Endometrium (tissue), 2 donors: ENCODE measurements at regions not wholly inside any gene's neighbourhood (a gene's known extent, or its start where the extent isn't known, plus 50 kb on each side); places are given as distances from the start of the nearest gene placed in this dataset.
"Not testable (repeated sequence)": the region's sequence is repeated elsewhere in the genome, so short reads cannot be mapped to it uniquely, and the experiment has no call there.

Source experiments
- FAIRE-seq: peaks from 2 replicates; lab custom pipeline; 2012; peaks lifted over from hg19 to GRCh38; lab: Jason Lieb, UNC
- donor health status: control.
- donor health status: control.

DNA sequence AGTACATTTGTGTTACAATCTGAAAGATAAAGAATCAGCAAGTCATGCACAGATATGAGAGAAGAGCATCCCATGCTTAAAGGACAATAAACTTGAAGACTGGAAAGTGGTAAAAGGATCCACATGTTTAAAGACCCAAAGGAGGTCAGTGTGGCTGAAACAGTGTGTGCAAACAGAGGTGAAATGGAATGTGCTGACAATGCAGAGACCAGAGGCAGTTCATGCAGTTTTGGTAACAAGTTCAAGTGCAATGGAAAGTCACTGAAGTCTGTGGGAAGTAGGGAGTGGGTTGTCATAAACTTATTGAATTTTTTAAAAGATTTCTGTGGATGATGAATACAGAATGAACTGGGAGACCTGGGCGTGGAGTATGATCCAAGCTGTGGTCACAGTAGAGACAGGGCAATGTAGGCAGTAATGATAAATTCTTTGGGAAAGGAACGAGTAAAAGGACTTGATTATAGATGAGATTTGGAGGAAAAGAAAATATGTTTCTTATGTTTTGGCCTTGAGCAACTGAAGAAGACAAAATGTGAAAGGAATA lies 408.0 kb downstream of the HGF start:
- FAIRE-seq: peak; percentile 74

DNA sequence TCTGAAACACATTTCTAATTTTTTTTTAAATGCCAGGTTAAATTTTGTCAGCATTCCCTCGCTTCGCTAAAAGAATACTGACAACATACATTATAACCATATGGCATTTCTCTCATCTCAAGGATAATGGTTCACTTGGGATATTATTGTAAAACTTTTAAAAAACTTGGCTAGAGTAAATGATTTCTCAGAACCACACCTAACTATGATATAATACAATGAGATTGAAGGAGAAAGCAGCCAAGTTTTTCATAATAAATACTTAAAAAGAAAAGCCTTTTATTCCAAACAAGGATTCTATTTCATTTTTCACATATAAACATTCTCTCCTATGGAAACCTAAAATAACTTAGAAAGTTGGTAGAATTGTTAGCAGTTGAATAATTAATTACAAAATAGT lies 413.9 kb downstream of the HGF start:
- no peak for FAIRE-seq

DNA sequence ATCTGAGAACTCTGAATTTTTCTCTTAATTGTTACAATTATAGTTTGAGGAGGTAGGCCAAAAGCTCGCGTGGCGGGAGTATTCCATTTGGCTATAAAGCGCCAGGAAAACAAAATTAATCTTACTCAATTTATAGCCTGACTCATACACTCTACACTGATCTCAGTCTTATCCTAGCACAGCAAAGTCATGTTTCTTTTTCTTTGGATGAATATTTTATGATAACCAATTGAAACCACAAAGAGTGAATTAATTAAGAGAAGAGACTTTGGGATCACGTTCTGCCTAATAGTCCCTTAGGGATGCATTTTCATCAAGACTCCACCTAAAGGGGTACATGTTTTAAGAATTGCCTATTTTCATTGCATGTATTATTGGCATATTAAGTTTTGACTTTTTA lies 420.8 kb downstream of the HGF start:
- peak; percentile 76 for FAIRE-seq

DNA sequence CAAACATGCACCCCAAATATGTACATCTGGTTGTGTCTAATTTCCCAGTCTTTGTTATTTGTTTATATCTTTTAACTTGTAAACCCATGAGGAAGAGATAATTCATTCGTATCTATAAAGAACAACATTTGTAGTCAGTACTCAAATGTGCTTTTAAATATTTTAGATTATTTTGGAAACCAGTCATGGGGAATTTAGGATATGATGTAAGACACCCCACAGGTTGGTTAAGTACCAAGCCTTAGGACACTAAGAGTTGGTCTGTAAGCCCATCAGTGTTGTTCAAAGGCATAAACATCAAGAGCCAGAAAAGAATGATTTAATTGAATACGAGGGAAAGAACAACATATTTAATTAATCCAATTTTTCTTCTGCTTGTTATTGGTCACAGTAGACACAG lies 421.1 kb upstream of the SEMA3C start:
- peak; percentile 92 for FAIRE-seq

DNA sequence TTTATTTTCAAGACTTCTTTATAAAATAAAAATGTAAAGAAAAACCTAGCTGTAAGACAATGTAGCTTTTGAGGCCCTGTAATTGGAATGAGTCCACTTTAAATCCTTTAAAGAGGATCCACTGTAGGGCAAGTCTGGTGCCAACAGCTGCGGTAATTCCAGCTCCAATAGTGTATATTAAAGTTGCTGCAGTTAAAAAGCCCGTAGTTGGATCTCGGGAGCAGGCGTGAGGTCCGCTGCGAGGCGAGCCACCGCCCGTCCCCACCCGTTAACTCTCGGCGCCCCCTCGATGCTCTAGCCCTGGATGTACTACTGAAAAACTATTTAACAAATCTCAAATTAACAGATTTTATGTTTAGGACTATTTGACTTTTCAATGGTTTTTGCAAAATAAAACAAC lies 414.7 kb upstream of the SEMA3C start:
- FAIRE-seq: no peak

DNA sequence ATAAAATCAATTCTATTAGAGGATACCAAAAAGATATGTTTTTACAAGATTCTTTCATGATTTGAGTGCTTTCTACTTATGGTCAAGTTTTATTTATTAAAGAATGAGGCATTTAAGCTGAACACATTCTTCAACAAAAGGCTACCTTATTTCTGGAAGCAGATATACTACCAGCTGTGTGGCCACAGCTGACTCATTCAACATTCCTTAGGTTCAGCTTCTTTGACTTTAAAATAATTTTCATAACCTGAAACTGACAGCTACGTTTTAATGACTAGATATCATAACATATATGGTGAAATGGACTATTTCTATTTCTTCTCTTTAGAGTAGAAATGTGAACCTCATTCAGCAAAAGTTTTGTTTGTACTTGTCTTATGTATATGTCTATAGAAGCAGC lies 414.2 kb upstream of the SEMA3C start:
- no peak for FAIRE-seq

DNA sequence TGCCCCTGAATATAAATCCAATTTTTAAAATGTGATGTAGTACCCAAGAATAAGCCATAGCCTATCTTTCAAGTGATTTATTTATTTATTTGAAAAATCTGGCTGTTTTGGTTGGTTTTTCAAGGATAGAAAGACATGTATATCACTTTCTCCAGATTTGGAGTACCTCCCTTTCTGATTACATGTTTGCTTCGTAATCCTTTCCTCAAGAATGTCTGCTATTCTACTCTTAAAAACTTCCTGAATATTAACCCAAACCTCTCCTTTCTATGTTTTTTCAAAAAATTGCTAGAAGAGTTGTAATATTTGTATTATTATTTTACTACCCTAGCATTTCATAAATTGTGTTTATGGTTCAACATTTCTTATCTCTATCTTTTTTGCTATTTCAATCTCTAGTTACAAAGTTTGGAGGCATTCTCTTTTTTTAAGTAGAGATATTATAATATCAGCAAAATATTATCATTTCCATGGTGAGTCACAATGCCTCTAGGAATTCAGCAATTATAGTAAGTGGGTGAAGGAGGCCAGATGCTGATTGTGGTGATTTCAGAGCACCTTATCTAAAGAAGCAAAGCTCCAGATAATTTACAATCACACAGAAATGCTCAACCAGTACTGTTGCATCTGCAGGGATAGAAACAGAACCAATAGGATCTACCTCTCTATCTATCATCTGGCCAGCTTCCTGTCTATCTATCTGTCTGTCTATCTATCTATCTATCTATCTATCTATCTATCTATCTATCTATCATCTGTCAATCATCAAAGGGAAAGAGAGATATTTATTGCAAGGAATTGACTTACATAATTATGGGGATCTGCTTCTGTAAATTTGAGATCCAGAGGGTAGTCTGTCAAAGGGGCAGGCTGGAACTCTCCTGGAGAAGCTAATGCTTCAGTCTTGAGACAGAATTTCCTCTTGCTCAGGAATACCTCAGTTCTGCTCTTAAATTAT lies 412.5 kb upstream of the SEMA3C start:
- peak; percentile 58 for FAIRE-seq

DNA sequence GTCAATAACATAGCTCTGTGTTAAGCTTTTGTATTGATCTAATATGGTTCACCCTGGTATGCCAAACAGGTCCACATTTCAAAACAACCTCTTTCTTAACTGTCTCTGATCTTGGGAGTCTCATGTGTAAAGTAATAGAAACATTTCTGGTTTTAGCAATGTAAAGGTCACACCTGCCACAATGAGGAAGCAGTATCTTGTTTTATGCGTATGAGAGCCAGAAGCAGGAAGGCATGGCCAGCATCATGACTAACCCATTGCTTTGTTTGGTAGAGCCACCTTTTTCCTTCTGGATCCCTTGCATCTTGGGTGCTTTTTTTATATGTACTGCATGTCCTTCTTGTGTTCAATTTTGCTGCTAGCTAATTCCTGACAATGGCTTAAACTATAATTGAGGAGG lies 411.3 kb upstream of the SEMA3C start:
- FAIRE-seq: no peak

DNA sequence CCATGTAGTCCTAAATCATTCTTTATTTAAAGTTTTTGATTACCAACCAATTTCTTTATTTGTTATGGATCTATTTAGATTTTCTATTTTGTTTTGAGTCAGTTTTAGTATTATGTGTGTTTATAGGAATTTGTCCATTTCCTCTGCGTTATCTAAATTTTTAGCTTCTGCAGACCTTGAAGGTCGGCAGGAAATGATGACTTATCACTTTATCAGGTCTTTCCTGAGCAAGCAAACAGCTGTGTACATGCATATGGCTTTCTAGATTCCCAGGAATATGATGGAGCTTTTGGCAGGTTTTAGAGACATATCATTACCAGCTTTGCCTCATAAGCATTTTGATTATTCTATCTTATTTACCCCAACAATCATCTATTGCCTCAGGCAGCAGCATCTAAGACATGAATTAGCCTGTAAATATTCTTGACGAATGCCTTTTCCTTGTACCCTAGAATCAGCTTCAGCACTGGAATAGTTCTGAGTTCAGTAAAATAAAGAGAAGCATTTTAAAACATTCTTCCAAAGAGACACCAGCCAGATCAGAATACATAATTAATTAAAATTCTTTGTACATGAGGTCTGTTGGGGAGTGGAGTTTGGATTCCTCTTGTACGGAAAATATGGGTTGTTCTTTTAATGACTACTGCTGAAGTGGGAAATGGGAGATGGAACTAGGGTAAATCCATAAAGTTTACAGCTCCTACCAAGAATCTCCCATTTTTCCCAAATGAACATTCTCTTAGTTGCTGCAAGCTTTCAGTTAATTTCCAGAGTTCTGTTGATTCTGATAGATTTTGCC lies 408.8 kb upstream of the SEMA3C start:
- peak; percentile 88 for FAIRE-seq

DNA sequence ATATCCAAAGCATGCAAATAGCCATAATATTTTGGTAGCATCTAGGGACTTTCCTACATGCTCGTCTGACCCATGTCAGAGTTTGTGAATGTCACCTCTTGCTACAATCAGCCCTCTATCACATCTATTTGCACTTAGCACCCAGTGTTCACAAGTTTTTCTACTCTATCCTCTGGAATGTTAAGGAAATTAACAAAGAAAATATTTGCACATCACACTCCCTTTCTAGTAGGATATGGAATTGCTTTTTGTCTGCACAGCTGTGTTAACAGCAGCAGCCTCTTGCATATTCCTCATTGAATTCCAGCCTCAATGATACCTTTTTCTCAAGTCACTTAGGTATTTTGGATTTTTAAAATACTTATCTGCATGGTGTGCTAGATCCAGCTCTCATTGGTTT lies 403.1 kb upstream of the SEMA3C start:
- no peak for FAIRE-seq

DNA sequence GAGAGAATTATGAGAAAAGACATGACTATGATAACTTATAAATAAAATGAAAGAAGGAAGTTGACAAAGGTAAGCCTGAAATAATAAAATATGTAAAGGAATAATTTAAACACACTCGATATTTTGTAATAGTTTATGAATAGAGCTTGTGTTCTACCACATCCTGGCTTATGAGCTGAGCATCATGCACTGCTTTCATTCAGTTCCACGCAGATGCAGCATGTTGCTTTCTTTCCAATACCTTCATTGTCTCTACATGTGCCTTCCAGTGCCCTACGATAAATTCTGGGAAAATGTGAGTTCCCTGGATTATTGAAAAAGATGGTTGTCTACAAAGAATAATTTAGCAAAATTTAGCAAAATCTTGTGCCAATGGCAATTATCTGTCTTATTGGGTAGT lies 398.9 kb upstream of the SEMA3C start:
- no peak for FAIRE-seq

DNA sequence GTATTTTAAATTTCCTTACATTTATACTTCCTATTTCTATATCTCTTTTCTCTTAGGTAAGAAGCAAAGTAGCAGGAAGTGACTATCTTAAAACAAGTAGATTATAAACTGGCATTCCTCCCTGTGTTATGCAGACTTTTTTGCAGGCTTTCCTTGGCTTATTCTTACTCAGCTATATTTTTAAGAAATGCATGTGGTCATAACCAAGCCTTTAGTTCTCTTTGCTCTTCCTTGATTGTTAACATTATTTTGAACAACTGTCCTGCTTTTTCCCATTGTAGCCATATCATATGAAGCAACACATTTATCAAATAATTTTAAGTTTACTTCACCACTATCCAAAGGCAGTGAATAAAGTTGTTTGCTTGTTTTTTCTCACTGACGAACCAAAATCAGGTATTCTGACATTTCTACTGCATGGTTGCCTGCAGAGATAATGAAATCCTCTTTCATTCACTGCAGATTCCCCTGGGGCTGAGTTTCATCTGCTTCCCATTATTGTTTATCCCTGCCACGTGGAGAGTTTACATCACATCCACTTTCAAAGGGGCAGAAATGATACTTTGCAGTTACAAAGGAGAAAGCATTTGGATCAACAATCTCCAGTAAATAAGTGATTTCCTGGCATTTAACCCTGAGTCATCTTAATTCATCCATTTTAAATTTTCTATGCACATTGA lies 389.9 kb upstream of the SEMA3C start:
- no peak for FAIRE-seq

DNA sequence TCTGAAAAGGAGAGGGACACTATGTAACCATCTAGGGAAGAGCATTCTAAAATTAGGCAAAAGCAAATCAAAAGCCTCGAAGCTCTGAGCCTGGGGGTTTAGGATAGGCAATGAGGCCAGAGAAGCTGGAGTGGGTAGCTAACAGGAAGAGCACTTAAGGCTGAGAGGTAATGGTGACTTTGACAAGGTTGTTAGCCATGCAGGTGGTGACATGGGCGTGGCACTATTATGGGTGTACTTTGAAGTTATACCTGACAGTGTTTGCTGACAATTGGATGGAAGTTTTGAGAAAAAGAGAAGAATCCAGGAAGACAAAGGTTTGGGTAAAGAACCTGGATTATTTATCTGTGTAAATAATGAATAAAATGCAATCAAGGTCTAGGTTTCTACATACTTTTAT lies 383.0 kb upstream of the SEMA3C start:
- FAIRE-seq: no peak

DNA sequence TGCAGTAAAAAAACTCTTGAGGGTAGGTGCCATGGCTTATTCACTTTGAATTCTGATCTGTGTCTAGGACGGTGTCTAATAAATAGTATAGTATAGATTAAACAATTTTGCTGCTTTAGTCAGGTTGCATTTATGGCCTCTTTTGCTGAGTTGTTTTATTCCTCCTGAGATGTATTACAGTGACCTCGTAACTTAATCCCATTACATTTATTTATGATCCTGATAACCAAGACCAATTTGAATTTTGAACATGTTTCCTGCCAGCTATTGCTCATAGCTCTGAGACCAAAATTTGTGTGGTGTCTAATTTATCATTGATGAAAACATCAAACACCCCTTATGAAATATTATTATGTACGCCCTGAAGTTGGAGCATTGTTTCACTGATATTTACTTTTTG lies 381.9 kb upstream of the SEMA3C start:
- FAIRE-seq: no peak

DNA sequence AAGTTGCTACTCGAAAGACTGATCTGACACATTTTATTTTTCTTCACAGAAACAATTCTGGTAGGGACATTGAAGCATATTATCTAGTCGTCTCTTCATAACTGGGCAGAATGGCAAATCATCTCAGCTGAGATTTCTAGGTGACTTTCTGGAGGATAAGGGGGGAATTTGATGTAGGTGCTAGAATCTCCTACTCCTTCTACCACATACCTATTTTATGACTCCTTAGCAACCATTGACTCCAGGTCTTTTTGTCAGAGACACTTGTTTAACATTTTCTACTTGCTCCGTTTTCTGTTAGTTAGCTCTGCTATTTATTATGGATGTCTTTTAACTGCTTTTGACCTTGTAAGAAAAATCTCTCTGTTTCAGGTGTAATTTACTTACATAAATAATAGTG lies 380.9 kb upstream of the SEMA3C start:
- FAIRE-seq: no peak

DNA sequence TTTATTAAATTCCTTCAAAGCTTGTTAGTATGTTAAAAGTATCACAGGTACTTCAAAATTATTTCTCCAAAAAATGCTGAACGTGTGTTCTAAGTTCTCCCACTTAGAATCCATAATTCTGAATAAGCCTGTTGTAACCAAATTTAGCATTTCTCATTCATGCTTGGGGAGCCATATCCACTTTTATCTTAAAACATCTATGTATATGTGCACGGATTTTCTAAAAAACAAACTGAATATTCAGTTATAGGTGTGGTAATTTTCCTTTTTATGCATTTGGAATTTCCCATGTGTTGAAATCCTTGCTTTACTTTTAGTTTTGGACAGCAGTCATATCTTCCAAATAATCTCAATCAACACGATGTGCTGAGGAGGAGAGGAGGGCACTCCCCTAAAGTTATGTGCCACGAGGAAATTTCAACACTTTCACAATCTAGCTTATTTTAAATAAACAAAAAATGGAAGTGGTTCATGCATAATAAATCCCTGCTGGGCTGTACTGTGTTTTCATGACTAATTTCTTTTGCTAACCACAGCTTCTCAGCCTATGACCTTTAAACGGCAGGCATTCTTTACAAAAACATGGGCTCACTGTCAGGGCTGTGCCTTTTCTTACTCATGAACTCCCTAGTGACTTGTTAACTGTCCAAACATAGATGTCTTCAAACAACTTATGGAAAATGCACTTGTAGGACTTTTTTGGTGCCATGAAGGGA lies 380.3 kb upstream of the SEMA3C start:
- FAIRE-seq: peak; percentile 75

DNA sequence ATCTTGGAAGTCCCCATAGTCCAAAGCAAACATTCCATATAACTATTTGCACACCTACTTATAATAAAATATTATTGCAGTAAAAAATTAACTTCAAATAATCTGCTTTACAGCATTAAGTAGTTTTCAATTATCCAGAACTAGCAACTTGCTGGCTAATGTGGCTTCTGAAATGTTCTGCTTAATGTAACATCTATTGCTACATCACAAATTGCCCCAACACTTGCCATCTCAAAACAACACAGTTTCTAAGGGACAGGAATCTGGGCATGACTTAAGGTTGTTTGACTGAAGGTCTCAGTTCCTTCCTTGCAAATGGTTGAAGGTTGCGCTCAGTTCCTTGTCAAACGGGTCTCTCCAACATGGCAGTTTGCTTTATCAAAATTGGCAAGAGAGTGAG lies 378.5 kb upstream of the SEMA3C start:
- no peak for FAIRE-seq

DNA sequence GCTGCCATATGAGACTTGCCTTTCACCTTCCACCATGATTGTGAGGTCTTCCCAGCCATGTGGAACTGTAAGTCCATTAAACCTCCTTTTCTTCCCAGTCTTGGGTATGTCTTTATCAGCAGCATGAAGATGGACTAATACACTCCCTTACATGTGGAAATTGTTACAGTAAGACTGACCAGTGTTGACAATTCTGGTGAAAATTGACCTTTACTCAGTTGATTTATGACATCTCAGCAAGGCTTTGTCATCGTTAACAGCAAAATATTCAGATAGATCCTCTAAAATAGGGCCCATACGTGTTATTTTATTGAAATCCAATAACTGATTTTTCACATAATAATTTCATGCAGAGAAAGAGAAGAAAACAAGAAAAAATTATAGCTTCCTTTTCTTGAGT lies 377.9 kb upstream of the SEMA3C start:
- FAIRE-seq: no peak

DNA sequence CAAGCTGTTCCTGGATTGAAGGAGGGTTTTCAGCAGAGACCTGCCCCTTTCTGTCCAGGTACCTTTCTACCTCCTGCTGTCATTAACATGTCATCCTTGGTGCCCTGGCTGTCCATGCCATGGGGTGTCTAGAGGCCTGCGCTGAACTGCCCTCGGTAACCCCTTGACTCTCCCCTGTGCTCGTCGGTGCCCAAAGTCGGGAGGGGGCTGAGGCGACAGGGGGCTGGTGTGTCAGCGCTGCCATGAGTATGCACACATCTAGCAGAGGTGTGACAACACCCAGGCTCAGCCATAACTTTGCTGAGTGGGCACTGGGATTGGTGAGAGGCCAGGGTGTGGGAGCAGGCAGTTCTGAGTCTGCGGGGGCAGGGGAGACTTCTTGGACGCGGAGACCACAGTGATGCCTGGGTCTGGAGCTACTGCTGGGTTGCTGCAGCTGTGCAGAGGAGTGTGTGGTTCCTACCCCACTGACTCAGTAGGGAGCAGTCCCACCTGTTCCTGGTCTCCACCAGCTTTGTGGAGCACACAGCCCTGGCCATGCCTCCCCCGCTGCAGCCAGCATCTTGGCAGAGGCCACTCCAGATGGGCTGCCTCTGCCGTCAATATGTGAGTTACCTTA lies 376.2 kb upstream of the SEMA3C start:
- no peak for FAIRE-seq

DNA sequence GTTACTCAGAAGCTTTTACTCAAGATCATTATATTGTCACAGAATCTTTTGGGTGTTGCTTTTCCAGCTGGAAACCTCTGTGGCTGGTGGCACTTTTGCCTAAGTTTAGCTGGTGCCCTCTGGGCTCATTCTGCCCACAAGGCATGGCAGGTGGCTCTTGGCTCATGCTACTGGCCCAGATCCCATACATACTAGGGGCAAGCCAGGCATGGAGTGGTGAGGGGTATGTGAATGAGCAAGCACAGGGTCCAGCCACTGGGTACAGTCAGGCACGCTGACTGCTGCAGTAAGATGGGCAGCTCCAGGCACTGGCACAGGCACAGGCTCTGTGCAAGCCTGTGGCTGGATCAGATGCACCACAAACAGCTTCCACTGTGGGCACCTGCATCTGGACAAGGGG lies 375.0 kb upstream of the SEMA3C start:
- FAIRE-seq: no peak

DNA sequence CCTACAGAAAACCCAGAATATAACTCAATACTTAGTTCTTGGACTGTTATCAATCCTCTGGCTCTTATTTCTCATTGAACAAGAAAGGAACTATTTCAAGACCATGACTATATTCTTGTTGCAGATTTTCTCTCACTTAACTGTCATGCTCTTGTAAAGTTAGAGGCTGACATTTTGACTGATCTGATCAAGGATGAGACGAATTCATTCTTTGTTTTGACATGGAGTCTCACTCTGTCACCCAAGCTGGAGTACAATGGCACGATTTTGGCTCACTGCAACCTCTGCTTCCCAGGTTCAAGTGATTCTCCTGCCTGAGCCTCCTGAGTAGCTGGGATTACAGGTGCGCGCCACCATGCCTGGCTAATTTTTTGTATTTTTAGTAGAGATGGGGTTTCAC lies 367.9 kb upstream of the SEMA3C start:
- not testable (repeated sequence) for FAIRE-seq
